Posterior vena cava (tissue), 2 donors: ENCODE measurements at regions not wholly inside any gene's neighbourhood (a gene's known extent, or its start where the extent isn't known, plus 50 kb on each side); places are given as distances from the start of the nearest gene placed in this dataset.

Experiments used
- DNase-seq: peaks from one replicate; pipeline ENCODE4 v3.0.0-alpha.2; 2020; ENCODE audit warnings: low spot score
- intact Hi-C, 2 donors: fragments of 100-400 bp; cut with DNase I; formaldehyde crosslinking; loops; one replicate each; pipeline versions ENCODE4 v1.14.1 to v1.14.2; 2022 to 2023
- donor health status: DM: yes; HTN: yes; CAD: no.
- donor health status: DM: yes; HTN: yes; CAD: no.

DNA sequence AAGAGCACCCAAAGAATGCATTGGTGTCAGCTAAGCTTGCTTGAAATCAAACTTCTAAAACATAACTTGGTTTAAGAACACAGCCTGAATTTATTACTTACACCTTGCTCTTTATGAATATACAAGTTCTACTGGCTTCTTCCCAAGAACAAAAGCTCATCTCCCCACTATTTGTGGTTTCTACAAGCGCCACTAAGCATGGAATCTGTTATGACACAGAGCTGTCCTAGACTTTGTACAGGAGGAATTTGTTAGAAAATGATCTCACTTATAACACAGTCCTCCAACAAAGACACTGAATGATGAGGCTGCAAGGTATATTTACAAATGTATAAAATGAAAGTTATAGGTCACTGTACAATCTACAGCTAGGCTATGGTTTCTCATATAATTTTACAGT lies 452.1 kb downstream of the BCAT1 start:
- intact Hi-C loops = no loop called here
- DNase-seq = no peak

DNA sequence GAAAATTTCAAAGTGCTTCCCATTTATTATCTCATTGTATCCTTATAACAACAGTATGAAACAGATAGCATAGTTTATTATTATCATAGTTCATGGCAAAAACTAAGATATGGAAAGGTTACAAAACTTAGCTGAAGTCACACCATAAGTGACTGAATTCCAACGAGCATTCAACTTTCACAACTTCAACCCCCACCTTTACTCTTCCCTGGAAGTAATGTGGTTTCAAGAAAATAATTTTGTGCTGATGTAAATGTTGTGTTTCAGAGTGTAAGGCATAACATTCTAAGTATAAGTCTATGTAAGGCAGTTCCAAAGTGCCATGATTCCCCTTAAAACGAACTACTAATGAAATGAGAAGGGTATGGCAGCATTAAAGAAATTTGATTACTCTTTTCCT lies 454.5 kb downstream of the BCAT1 start:
- intact Hi-C loops = no loop called here

DNA sequence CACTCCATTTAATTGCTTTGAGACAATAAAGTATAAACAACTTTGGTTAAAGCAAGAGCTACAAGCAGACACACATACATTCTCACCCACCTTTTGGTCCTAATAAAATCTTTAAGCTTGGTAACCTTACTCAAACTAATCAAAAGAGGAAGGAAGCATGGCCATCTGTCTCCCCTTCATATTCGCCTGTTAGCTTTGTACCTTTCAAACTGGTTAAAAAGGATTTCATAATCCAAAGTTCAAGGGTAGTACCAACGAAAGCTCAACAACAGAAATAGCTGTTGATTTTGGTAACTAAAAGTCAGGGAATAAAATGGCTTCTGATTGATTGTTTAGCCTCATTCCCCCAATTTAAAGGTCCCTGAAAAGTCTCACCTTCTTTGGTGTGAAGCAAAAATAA lies 456.9 kb downstream of the BCAT1 start:
- DNase-seq = no peak
- intact Hi-C loops = no loop called here

More for the DNA sequence above, 454.5 kb downstream of the BCAT1 start:
- no peak for DNase-seq

DNA sequence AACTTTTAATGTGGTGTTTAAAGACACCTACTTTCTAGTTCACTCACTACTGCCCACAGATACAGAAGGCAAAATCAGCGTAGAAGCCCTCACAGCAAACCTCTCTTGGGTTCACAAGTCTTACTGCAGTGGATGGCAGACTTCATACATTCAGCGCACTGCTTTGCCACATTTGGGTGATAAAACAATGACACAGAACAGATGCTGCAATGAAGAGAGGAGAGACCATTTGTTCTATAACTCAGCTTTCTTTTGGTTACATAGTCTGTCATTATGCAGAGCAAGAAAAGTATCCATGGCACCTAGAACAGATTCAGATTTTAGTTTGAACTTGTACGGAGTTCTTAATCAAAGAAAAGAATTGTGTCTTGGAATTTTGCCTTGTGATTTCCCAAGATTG lies 459.0 kb downstream of the BCAT1 start:
- no peak for DNase-seq
- intact Hi-C loops = no loop called here

DNA sequence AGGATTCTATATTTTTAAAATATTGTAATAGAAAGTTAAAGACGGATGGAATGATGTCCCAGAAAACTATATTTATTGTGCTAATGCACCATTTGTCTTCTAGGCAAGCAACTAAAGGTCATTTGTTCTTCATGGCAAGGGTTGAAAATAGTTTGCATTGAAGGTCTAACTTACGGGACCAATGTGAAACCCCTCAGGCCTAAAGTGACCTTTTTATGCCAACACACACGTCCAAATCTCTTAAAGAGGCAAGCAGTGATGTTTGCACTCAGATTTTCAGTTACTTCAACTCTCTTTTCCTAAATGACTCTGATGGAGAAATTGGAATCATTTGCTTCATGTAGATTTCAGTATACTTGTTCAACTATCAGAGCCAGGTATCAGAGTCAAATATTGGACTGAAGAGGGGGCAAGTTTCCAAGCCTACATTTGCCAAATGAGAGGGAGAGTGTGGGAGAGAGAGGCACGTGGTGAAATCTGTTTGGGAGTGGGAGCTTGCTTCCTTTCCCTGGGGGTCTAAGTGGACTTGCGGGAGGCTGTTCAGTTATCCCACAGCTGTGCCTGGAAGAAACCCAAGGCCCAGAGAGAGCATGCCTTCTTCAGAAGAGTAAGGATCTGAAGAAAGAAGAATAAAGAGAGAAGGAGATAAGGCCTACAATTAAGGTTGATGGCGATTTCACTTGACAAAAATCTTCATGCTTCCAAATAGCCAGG lies 459.8 kb downstream of the BCAT1 start:
- intact Hi-C loops = no loop called here
- no peak for DNase-seq

DNA sequence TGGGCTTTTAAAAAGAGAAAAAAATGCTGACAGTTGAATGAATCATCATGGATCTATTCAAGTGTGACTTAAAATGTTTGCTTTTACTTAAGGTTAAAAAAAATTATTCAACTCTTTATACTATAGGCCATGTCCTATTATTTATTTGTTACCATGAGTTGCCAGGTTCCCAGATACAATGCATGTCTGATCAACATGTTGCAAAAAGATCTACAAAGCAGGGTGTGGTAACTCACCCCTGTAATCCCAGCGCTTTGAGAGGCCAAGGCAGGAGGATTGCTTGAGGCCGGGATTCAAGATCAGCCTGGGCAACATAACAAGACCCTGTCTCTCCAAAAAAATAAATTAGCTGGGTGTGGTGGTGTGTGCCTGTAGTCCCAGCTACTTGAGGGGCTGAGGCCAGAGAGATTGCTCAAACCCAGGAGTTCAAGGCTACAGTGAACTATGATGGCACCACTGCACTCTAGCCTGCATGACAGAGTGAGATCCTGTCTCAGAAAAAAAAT lies 460.8 kb downstream of the BCAT1 start:
- no peak for DNase-seq
- intact Hi-C loops = no loop called here

DNA sequence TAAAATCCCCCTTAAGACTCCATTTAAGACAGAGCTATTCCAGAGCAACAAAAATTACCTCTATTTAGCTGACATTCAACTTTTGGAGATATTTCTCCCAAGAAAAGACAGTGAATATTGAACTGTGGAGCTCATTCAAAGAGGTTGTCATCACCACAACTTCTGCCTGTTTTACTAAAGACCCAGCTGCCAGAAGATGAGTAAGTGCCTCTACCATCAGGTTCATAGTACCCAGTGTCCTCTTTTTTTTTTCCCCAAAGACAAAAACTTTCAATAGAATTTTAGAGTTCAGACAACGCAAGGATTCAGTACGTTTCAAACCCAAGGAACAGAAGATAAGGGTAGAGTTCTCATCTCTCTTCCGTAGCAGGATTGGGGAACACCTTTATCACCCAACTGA lies 461.3 kb downstream of the BCAT1 start:
- DNase-seq = no peak
- intact Hi-C loops = no loop called here

DNA sequence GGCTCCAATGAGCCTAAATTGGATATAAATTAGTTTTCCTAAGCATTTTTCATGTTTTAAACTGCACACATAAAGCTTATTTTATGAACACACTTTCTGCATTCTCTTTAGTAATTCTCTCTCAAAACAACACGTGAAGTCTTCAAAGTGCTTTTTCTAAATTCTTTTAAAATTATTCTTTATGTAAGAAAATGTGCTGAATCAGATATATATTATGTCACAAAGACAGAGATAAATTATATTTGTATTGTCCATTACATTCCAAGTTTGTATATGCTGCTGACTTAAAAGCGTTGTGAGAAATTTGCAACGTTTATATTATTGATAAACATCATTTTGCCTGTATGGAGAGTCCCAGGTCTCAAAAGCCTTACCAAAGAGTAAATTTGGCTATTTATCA lies 465.2 kb downstream of the BCAT1 start:
- intact Hi-C loops = no loop called here
- DNase-seq = no peak

DNA sequence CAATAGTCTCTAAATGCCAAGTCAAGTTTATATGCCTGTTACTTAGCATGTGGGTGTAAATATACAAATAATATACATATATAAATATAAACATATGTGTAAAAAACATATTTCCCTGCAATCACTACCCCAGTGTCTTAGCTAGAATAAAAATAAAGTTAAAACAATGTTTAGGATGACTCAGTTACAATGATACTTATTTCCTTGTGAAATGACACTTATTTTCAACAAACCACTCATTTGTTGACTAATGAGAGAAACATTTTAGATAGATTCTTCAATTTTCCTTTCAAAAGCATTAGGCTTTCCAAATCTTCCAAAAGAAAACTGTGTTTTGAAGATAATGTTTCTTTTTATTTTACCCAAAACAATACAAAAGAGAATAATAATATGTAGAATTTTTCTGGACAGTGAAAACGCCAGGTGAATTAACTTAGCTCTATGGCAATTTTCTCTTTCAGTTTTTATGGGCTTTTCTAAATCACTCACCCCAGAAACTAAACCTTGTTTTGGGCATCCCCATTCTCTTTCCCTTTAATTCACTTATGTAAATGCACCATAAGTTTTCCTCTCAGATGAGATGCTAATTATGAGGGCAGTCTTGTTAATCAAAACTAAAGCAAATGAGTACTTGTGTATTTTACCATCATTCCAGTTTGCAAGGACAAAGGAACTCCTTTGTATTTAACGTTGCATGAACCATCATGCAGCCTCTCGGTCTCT lies 465.9 kb downstream of the BCAT1 start:
- intact Hi-C loops = no loop called here
- DNase-seq = no peak

DNA sequence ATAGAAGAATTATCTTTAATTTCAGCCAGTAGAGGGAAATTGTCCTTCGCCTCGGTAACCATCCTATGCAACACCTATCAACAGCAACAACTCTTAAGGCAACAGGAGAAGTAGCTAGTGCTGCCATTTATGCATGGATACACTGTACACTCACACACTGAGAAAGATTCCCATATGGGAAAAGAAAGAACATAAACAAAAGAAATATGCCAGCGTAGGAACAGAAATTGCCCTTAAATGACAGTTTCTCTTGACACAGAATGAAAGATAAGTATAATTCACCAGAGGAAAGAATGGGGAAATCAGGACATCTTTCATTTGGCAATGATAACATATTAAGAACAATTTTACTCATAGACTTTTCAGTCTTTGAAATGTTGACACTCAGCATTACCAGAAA lies 466.9 kb downstream of the BCAT1 start:
- no peak for DNase-seq
- intact Hi-C loops = no loop called here

DNA sequence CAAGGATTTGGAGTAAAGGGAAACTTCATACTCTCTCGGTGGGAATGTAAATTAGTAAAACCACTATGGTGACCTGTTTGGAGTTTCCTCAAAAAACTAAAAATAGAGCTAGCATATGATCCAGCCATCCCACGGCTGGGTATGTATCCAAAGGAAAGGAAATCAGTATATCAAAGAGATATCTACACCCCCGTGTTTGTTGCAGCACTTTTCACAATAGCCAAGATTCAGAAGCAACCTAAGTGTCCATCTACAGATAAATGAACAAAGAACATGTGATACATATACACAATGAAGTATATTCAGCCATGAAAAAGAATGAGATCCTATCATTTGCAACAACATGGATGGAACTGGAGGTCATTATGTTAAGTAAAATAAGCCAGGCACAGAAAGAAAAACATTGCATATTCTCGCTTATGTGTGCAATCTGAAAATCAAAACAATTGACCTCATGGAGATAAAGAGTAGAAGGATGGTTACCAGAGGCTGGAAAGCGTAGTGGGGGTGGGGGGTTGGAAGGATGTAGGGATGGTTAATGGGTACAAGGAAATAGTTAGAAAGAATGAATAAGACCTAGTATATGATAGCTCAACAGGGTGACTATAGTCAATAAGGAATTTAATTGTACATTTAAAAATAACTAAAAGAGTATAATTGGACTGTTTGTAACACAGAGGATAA lies 468.0 kb downstream of the BCAT1 start:
- intact Hi-C loops = no loop called here
- DNase-seq = no peak

DNA sequence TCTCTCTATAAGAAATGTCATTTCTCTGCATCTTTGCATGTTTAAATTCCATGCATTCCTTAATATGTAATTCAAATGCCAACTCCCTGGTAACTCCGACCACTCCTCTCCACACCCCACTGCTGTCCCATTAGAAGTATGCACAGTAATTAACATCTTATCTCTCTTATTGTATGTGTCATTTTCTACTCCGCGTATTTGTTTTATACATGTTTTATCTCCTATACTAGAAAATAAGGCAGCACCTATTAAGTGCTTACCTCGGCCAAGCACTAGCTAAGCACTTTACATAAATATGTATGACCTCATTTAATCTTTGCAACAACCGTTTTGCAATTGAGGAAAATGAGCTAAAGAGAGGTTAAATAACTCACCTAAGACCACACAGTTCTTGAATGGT lies 469.8 kb downstream of the BCAT1 start:
- intact Hi-C loops = loop anchor here in 1 of 2 donors (2.0 kb wide), 1 partner anchor 72 kb away; no protein-coding TSS in a partner anchor
- no peak for DNase-seq

DNA sequence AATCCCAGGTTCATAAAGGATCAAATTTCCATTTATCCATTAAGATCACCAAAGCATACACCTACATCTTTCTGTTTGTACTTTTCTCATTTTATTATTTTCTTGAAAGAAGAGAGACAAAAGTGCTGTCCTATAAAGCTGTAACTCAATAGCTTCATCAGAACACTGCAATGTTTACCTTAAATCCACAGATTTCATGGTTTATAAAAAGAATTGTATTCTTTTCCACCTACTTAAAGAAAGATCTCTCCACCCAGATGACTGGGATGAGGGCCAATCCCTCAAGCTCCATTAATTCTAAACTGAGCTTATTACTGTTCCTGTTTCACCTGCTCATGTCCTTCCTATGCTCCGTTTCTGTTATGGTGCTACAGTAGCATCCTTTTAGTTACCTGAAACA lies 470.6 kb downstream of the BCAT1 start:
- intact Hi-C loops = loop anchor here in 1 of 2 donors (2.0 kb wide), 1 partner anchor 73 kb away; no protein-coding TSS in a partner anchor
- no peak for DNase-seq

DNA sequence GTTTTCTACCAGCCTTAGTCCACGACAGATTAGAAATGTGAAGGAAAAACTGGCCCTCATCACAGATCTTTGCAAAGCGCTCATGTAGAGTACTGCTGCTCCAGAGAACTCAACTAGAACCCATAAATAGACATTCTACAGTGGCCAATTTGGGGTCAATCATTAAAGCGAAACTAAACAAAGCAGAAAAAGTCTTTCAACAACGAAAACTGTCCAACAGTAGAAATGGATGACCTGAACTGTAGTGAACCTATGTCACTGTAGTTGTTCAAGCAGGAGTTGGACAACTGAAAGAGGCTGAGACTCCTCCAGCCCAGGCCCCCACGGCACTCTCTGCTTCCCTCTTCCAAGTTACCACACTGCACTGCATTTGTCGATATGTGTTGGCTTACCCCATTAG lies 472.6 kb downstream of the BCAT1 start:
- intact Hi-C loops = no loop called here
- DNase-seq = no peak

DNA sequence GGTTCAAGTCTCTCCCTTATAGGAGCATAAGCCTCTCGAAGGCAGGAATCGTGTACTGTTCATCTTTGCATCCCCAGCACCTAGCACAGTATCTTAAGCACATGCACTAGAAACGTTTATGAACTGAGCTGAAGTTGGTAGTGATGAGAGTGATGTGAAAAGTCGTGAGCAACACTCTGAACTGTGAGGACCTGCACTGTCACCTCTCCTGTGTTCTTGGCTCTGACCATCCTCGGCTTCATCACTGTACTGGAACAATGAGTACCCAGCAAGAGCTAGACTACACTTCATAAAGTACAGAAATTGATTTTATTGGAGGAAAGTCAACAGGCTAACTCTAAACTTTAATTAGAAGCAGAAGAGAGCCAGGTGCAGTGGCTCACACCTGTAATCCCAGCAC lies 473.6 kb downstream of the BCAT1 start:
- DNase-seq = no peak
- intact Hi-C loops = no loop called here

DNA sequence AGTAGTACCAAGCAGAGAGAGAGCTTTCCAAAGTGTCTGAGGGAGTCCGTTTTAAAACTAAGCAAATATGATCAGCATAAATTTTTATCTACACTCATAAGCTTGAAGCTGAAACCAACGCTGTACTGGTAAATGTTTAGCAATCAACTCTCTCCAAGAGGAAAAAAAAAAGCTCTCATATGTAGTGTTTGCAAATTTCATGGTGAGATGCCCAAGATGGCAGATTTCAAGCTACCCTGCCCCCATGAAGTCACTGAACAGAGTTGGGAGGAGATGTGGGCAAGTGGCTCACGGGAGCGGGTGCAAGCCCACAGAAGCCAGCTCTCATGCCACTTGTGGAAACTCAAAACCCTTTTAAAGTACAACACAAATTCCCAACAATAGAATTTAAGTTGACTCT lies 475.8 kb downstream of the BCAT1 start:
- DNase-seq = no peak
- intact Hi-C loops = no loop called here

DNA sequence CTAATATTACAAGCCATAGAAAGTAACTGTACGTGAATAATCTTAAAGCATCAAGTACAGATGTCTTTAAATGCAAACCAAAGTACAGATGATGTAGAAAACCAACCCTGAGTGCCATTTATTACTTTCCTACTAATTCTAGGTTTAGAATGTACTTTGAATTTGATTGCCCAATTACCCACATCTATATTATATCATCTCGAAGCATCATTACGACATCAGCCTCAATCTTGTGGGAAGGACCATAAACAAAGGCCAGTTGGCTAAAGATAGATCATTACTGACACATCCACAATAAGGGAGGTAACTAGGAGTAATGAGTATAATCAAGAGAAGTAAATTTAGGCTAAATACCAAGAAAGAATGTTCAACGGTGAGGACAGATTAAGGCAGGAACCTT lies 478.9 kb downstream of the BCAT1 start:
- DNase-seq = no peak
- intact Hi-C loops = no loop called here

DNA sequence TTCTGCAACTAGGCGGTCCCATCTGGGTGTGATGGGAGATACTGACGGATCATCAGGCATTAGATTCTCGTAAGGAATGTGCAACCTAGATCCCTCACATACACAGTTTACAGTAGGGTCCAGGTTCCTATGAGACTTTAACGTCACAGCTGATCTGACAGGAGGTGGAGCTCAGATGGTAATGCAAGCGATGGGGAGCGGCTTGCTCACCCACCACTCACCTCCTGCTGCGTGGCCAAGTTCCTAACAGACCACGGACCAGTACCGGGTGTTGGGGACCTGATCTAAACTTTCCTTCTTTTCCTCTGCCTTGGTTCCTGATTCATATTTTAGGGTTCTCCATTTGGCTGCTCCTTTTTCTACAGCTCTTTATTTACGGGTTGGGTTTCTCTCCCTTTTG lies 479.8 kb downstream of the BCAT1 start:
- DNase-seq = no peak
- intact Hi-C loops = no loop called here

DNA sequence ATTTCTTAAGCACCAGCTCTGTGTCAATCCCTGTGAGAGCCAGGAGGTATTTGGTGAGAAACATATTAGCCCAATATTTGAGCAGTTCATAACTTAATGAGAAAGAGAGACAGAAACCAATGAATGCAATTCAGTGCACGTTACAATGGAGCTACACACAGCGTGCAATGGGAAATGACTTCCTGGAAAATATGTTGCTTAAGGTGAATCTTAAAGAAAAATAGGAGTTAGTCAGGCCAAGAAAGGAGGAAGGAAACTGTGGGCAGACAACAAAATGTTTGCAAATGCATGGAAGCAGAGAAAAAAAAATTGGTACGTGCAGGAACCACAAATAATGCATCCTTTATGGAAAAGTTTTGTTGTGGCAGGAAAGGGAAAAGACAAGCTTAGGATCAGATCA lies 481.7 kb downstream of the BCAT1 start:
- intact Hi-C loops = no loop called here
- no peak for DNase-seq

DNA sequence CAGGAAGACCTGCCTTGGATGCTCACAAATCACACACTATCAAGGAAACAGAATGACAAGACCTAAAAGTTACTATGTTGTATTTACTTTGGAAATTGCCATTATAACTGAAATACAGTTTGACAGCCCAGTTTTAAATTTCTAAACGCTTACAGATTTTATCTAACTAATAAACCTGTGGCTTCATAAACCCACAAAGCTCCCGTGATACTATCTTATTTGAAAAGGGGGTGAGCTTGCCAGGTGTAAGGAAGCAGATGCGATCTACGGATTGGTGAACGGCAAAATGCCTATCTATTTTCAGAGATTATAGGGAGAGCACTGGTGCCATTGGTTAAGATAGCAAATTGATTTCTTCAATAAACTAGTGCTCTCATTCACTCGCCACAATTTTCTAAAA lies 485.5 kb downstream of the BCAT1 start:
- DNase-seq = no peak
- intact Hi-C loops = no loop called here
